Panc1 (cell line): ENCODE measurements at regions not wholly inside any gene's neighbourhood (a gene's known extent, or its start where the extent isn't known, plus 50 kb on each side); places are given as distances from the start of the nearest gene placed in this dataset.

ENCODE experiments used
- ATAC-seq: fragments of 200-7000 bp; cut with Tn5 transposase; 2 replicates; pipeline ENCODE4 v1.9.1; 2020; ENCODE audit warnings: mild to moderate bottlenecking, moderate library complexity
- BruUV-seq: library from RNA; stranded (reverse); fragments of 400-500 nt; replicated peaks from 2 replicates; lab custom pipeline; 2021; lab: Mats Ljungman, UMichigan
- CTCF ChIA-PET: fragments of 300-600 bp; sonication (Branson Sonifier 250); formaldehyde crosslinking; loops from one replicate; lab custom pipeline; 2022; ENCODE audit warnings: antibody characterized with exemption; lab: Charles Lee
- POLR2A ChIA-PET: fragments of 300-600 bp; sonication (Branson Sonifier 250); formaldehyde crosslinking; loops from one replicate; lab custom pipeline; 2022; ENCODE audit warnings: antibody characterized with exemption; lab: Charles Lee
- DNase-seq: peaks from one replicate; pipeline ENCODE4 v3.0.0-alpha.2; 2010; ENCODE audit warnings: low read depth, low spot score
- H3K27ac ChIP-seq: 2 replicates; pipeline ENCODE4 v1.5.1; 2011; ENCODE audit warnings: mild to moderate bottlenecking, low read length, inconsistent platforms
- H3K27me3 ChIP-seq: fragments of 200-500 bp; sonication (Bioruptor generic); 2 replicates; pipeline ENCODE4 v1.6.0; 2014; ENCODE audit warnings: low read length, inconsistent platforms; ENCODE audit not compliant: control insufficient read depth, insufficient read depth
- H3K36me3 ChIP-seq: fragments of 200-500 bp; sonication (Bioruptor generic); 2 replicates; pipeline ENCODE4 v1.5.1; 2014; ENCODE audit warnings: inconsistent platforms, mild to moderate bottlenecking, low read length, moderate library complexity; ENCODE audit not compliant: control insufficient read depth, insufficient read depth
- H3K4me1 ChIP-seq: 2 replicates; pipeline ENCODE4 v1.5.1; 2011; ENCODE audit warnings: inconsistent platforms, mild to moderate bottlenecking, low read length, moderate library complexity; ENCODE audit not compliant: control insufficient read depth, insufficient read depth
- H3K4me3 ChIP-seq, 2 experiments: 2 replicates each; pipeline ENCODE4 v1.5.1; 2011 to 2012; ENCODE audit warnings: low read depth in 2 of 2, low read length in 2 of 2, mild to moderate bottlenecking in 2 of 2, inconsistent platforms in 1 of 2, moderate library complexity in 1 of 2
- H3K9me3 ChIP-seq: fragments of 200-500 bp; sonication (Bioruptor generic); 2 replicates; pipeline ENCODE4 v1.5.1; 2014; ENCODE audit warnings: low read depth, mild to moderate bottlenecking, inconsistent platforms, low read length, moderate library complexity; ENCODE audit not compliant: control insufficient read depth, insufficient read depth
- POLR2AphosphoS5 ChIP-seq: IDR thresholded peaks from 2 replicates; pipeline ENCODE4 v1.6.1; 2012; ENCODE audit warnings: mild to moderate bottlenecking, low read depth, low read length, moderate library complexity
- SIN3A ChIP-seq: IDR thresholded peaks from 2 replicates; pipeline ENCODE4 v1.6.1; 2012; ENCODE audit warnings: low read depth, mild to moderate bottlenecking, low read length, moderate library complexity, borderline replicate concordance; ENCODE audit not compliant: insufficient read depth
- TCF7L2 ChIP-seq: IDR thresholded peaks from 2 replicates; pipeline ENCODE4 v1.6.1; 2011; ENCODE audit warnings: mild to moderate bottlenecking, low read depth, low read length, inconsistent platforms
- in situ Hi-C: cut with HindIII; loops from 2 replicates; pipeline ENCODE4 v1.10.0; 2016; ENCODE audit warnings: low sequenced_read_pairs, low pct_unique_long_range_greater_than_20kb
- intact Hi-C: fragments of 100-400 bp; cut with micrococcal nuclease; formaldehyde crosslinking; loops from one replicate; pipeline ENCODE4 v1.10.0; 2022; ENCODE audit not compliant: unreplicated experiment
- TF ChIP-seq, protein P1 (sequence below), 2 experiments: IDR thresholded peaks; 2 replicates each; pipeline ENCODE4 v1.6.1; 2011 to 2012; ENCODE audit warnings: low read depth in 2 of 2, control low read depth in 1 of 2, low read length in 1 of 2, mild to moderate bottlenecking in 1 of 2, moderate library complexity in 1 of 2; ENCODE audit not compliant: insufficient read depth in 1 of 2
- TF ChIP-seq, protein P2 (sequence below): fragments of 450-650 bp; IDR thresholded peaks from 2 replicates; pipeline ENCODE4 v1.5.1; 2017; ENCODE audit warnings: mild to moderate bottlenecking

DNA sequence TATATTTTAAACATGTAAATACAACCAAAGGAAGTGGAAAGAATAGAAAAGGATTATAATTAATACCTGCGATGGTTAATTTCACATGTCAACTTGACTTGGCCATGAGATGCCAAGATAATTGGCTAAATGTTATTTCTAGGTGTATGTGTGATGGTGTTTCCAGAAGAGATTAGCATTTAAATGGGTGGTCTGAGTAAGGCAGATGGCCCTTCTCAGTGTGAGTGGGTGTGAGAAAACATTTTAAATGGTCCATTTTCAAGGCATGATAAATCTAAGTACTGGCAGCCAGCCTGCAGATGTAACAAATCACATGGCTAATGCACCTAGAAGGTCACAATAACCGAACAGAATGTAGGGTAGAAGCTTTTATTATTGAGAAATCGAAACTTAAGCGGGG is 99.6 kb upstream of the CDH7 start:
- BruUV-seq = no TSS peak
- DNase-seq = no peak
- Histone ChIP-seq H3K27me3 (no peaks in the 10 kb centered on the region), H3K4me1 (no peaks in the 10 kb centered on the region), H3K27ac (no peak overlapping the region), H3K9me3 (no peaks in the 10 kb centered on the region), H3K36me3 (no peaks in the 10 kb centered on the region), H3K4me3 (no peak overlapping the region)
- TF ChIP-seq, protein P1, sequence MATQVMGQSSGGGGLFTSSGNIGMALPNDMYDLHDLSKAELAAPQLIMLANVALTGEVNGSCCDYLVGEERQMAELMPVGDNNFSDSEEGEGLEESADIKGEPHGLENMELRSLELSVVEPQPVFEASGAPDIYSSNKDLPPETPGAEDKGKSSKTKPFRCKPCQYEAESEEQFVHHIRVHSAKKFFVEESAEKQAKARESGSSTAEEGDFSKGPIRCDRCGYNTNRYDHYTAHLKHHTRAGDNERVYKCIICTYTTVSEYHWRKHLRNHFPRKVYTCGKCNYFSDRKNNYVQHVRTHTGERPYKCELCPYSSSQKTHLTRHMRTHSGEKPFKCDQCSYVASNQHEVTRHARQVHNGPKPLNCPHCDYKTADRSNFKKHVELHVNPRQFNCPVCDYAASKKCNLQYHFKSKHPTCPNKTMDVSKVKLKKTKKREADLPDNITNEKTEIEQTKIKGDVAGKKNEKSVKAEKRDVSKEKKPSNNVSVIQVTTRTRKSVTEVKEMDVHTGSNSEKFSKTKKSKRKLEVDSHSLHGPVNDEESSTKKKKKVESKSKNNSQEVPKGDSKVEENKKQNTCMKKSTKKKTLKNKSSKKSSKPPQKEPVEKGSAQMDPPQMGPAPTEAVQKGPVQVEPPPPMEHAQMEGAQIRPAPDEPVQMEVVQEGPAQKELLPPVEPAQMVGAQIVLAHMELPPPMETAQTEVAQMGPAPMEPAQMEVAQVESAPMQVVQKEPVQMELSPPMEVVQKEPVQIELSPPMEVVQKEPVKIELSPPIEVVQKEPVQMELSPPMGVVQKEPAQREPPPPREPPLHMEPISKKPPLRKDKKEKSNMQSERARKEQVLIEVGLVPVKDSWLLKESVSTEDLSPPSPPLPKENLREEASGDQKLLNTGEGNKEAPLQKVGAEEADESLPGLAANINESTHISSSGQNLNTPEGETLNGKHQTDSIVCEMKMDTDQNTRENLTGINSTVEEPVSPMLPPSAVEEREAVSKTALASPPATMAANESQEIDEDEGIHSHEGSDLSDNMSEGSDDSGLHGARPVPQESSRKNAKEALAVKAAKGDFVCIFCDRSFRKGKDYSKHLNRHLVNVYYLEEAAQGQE (IDR thresholded peaks at IDR 0.05; ENCODE audit: insufficient read depth in 1 of 2, low read depth in 2 of 2, low read length in 1 of 2) = no peak
- TF ChIP-seq TCF7L2 (no peak), POLR2AphosphoS5 (no peak), SIN3A (no peak)
- TF ChIP-seq, protein P2, sequence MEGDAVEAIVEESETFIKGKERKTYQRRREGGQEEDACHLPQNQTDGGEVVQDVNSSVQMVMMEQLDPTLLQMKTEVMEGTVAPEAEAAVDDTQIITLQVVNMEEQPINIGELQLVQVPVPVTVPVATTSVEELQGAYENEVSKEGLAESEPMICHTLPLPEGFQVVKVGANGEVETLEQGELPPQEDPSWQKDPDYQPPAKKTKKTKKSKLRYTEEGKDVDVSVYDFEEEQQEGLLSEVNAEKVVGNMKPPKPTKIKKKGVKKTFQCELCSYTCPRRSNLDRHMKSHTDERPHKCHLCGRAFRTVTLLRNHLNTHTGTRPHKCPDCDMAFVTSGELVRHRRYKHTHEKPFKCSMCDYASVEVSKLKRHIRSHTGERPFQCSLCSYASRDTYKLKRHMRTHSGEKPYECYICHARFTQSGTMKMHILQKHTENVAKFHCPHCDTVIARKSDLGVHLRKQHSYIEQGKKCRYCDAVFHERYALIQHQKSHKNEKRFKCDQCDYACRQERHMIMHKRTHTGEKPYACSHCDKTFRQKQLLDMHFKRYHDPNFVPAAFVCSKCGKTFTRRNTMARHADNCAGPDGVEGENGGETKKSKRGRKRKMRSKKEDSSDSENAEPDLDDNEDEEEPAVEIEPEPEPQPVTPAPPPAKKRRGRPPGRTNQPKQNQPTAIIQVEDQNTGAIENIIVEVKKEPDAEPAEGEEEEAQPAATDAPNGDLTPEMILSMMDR = no peak
- CTCF ChIA-PET = no interaction called here
- intact Hi-C loops = no loop called here
- in situ Hi-C loops = no loop called here
- POLR2A ChIA-PET = no interaction called here
- ATAC-seq = no peak

DNA sequence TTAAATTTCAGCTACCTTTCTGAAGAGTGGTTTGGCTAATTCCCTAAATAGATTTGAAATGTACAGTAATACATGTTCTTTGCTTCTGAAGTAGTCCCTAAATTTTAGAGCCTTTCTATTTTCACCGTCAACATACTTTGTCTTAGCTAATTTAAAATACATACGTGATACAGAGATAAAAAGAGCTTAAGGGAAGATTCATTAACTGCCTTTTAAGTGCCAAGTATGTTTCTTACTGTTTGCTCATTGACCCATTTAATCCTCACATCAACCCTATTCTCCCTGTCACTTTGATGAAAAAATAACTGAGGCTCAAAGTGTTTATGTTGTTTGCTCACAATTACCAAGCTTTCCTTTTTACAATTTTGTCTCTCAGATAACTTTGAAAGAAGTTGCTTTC is 118.6 kb upstream of the CDH7 start:
- DNase-seq (no peak), ATAC-seq (no peak)
- BruUV-seq = no TSS peak
- no peaks in the 10 kb centered on the region for H3K27me3 ChIP-seq
- CTCF ChIA-PET = no interaction called here
- intact Hi-C loops = no loop called here
- POLR2A ChIA-PET = no interaction called here
- H3K9me3 ChIP-seq = no peaks in the 10 kb centered on the region
- no peak overlapping the region for H3K27ac ChIP-seq
- H3K36me3 ChIP-seq = no peaks in the 10 kb centered on the region
- TF ChIP-seq, protein P2 = no peak
- TF ChIP-seq, protein P1 (IDR thresholded peaks at IDR 0.05; ENCODE audit: insufficient read depth in 1 of 2, low read depth in 2 of 2, low read length in 1 of 2) = no peak
- TF ChIP-seq TCF7L2 = no peak
- TF ChIP-seq POLR2AphosphoS5 = no peak
- TF ChIP-seq SIN3A = no peak
- in situ Hi-C loops = no loop called here
- no peaks in the 10 kb centered on the region for H3K4me1 ChIP-seq
- no peak overlapping the region for H3K4me3 ChIP-seq
